Activated T-helper 17 cell treated with anti-CD3 and anti-CD28 coated beads, Interleukin-2, amount 50 U/mL, for 72 hours (primary cell): ENCODE measurements at regions not wholly inside any gene's neighbourhood (a gene's known extent, or its start where the extent isn't known, plus 50 kb on each side); places are given as distances from the start of the nearest gene placed in this dataset.
"Not testable (repeated sequence)": the region's sequence is repeated elsewhere in the genome, so short reads cannot be mapped to it uniquely, and the experiment has no call there.

Source experiments
- ATAC-seq: fragments of 150-1000 bp; cut with Tn5 transposase; replicated peaks from 2 replicates; pipeline ENCODE4 v1.10.0; 2021; ENCODE audit warnings: mild to moderate bottlenecking, moderate library complexity
- H3K27ac Mint-ChIP-seq: one replicate; pipeline ENCODE4 v1.8.0; 2022; ENCODE audit warnings: mixed read lengths
- H3K27me3 Mint-ChIP-seq: one replicate; pipeline ENCODE4 v1.8.0; 2022; ENCODE audit warnings: mixed read lengths
- H3K36me3 Mint-ChIP-seq: one replicate; pipeline ENCODE4 v1.8.0; 2022; ENCODE audit warnings: low read depth, mild to moderate bottlenecking, mixed read lengths
- H3K4me1 Mint-ChIP-seq: one replicate; pipeline ENCODE4 v1.8.0; 2022; ENCODE audit warnings: mixed read lengths
- H3K4me3 Mint-ChIP-seq: one replicate; pipeline ENCODE4 v1.8.0; 2022; ENCODE audit warnings: mild to moderate bottlenecking, mixed read lengths
- H3K9me3 Mint-ChIP-seq: one replicate; pipeline ENCODE4 v1.8.0; 2022; ENCODE audit warnings: mixed read lengths

DNA sequence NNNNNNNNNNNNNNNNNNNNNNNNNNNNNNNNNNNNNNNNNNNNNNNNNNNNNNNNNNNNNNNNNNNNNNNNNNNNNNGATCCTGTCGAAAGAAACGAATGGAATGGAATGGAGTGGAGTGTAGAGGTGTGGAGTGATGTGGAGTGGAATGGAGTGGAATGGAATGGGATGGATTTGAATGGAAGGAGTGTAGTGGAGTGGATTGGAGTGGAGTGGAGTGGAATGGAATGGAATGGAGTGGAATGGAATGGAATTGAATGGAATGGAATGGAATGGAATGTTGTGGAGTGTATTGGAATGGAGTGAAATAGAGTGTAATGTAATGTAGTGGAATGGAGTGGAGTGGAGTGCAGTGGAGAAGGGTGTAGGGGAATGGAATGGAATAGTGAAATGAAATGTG is 1275.4 kb upstream of the TPTE start:
- not testable (repeated sequence) for H3K4me3 Mint-ChIP-seq, H3K4me1 Mint-ChIP-seq, ATAC-seq, H3K27ac Mint-ChIP-seq, H3K36me3 Mint-ChIP-seq, H3K27me3 Mint-ChIP-seq
- H3K9me3 Mint-ChIP-seq: peaks cover 13% of the 10 kb centered on the region

DNA sequence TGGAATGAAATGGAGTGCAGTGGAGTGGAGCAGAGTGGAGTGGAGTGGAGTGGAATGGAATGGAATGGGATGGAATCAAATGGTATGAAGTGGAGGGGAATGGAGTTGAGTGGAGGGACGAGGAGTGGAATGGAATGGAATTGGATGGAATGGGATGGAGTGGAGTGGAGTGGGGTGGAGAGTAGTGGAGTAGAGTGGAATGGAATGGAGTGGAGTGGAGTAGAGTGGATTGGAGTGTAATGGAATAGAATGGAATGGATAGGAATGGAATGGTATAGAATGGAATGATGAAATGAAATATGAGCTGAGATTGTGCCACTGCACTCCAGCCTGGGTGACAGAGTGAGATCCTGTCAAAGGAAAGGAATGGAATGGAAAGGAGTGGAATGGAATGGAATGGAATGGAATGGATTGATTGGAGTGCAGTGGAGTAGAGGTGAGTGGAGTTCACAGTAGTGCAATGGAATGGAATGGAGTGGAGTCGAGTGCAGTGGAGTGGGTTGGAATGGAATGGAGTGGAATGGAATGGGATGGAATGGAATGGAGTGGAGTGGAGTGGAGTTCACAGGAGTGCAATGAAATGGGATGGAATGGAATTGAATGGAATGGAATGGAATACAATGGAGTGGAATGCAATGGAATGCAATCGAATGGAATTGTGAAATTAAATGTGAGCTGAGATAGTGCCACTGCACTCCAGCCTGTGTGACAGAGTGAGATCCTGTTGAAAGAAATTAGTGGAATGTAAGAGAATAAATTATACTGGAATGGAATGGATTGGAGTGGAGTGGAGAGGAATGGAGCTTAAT is 1274.7 kb upstream of the TPTE start:
- peaks cover 13% of the 10 kb centered on the region for H3K9me3 Mint-ChIP-seq
- not testable (repeated sequence) for H3K27me3 Mint-ChIP-seq, H3K4me3 Mint-ChIP-seq, H3K27ac Mint-ChIP-seq, H3K36me3 Mint-ChIP-seq, H3K4me1 Mint-ChIP-seq
- peak; percentile 49 for ATAC-seq

DNA sequence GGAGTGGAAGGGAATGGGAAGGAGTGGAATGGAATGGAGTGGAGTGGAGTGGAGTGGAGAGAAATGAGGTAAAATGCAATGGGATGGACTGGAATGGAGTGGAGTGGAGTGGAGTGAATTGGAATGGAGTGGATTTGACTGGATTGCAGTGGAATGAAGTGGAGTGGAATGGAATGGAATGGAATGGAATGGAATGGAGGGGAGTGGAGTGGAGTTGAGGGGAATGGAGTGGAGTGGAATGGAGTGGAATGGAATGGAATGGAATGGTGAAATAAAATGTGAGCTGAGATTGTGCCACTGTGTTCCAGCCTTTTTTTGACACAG is 1274.1 kb upstream of the TPTE start:
- not testable (repeated sequence) for H3K4me3 Mint-ChIP-seq, H3K27me3 Mint-ChIP-seq, H3K4me1 Mint-ChIP-seq, H3K27ac Mint-ChIP-seq, H3K36me3 Mint-ChIP-seq
- peak; percentile 35 for ATAC-seq
- H3K9me3 Mint-ChIP-seq: peaks cover 13% of the 10 kb centered on the region

DNA sequence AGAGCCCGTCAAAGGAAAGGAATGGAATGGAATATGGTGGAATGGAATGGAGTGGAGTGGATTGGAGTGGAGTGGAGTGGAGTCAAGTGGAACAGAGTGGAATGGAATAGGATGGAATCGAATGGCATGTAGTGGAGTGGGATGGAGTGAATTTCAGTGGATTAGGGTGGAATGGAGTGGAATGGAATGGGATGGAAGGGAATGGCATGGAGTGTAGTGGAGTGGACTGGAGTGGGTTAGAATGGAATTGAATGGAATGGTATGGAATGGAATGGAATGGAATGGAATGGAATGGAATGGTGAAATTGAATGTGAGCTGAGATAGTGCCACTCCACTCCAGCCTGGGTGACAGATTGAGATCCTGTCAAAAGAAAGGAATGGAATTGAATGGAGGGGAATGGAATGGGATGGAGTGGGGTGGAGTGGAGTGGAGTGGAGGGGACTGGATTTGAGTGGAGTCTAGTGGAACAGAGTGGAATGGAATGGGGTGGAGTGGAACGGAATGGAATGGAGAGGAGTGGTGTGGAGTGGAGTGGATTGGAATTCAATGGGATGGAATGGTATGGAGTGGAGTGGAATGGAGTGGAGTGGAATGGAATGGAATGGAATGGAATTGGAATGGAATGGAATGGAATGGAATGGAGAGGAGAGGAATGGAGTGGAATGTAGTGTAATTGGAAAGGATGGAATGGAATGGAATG is 1273.6 kb upstream of the TPTE start:
- not testable (repeated sequence) for H3K27me3 Mint-ChIP-seq, H3K27ac Mint-ChIP-seq, H3K36me3 Mint-ChIP-seq, H3K4me1 Mint-ChIP-seq, H3K4me3 Mint-ChIP-seq
- H3K9me3 Mint-ChIP-seq: peaks cover 13% of the 10 kb centered on the region
- peak; percentile 43 for ATAC-seq
